Stomach smooth muscle (tissue), 2 donors: ENCODE measurements at regions not wholly inside any gene's neighbourhood (a gene's known extent, or its start where the extent isn't known, plus 50 kb on each side); places are given as distances from the start of the nearest gene placed in this dataset.

Experiments used
- H3K27ac ChIP-seq: one replicate; pipeline ENCODE4 v1.7.0; 2013; ENCODE audit warnings: mild to moderate bottlenecking, low read length, inconsistent platforms
- H3K27me3 ChIP-seq, 2 donors: one replicate each; pipeline ENCODE4 v1.7.0; 2013; ENCODE audit warnings: low read length in 2 of 2; ENCODE audit not compliant: insufficient read depth in 2 of 2, control insufficient read depth in 1 of 2
- H3K36me3 ChIP-seq, 2 donors: one replicate each; pipeline ENCODE4 v1.7.0; 2013; ENCODE audit warnings: low read length in 2 of 2; ENCODE audit not compliant: control insufficient read depth in 2 of 2, insufficient read depth in 2 of 2
- H3K4me1 ChIP-seq: one replicate; pipeline ENCODE4 v1.7.0; 2013; ENCODE audit warnings: low read length; ENCODE audit not compliant: control insufficient read depth, insufficient read depth
- H3K4me3 ChIP-seq, 2 donors: one replicate each; pipeline ENCODE4 v1.7.0; 2013; ENCODE audit warnings: low read length in 2 of 2
- H3K9ac ChIP-seq, 2 donors: one replicate each; pipeline ENCODE4 v1.7.0; 2013; ENCODE audit warnings: low read length in 2 of 2, mild to moderate bottlenecking in 1 of 2
- H3K9me3 ChIP-seq, 2 donors: one replicate each; pipeline ENCODE4 v1.7.0; 2013; ENCODE audit warnings: low read length in 2 of 2; ENCODE audit not compliant: control insufficient read depth in 2 of 2
- donor health status: healthy.
- donor health status: Pancreatic carcinoma.

- Histone ChIP-seq H3K4me1 (no peaks in the 10 kb centered on the region), H3K9ac (no peak overlapping the region), H3K36me3 (no peaks in the 10 kb centered on the region), H3K9me3 (no peaks in the 10 kb centered on the region), H3K4me3 (no peak overlapping the region), H3K27me3 (no peaks in the 10 kb centered on the region), H3K27ac (no peak overlapping the region)
These were observed 61.7 kb downstream of the KCNJ2 start for GRCh38 chr17:70230850-70231640.

- no peak overlapping the region for H3K9ac ChIP-seq
- no peaks in the 10 kb centered on the region for H3K36me3 ChIP-seq
- no peak overlapping the region for H3K27ac ChIP-seq
- H3K4me3 ChIP-seq = no peak overlapping the region
- no peaks in the 10 kb centered on the region for H3K9me3 ChIP-seq
- no peaks in the 10 kb centered on the region for H3K4me1 ChIP-seq
- no peaks in the 10 kb centered on the region for H3K27me3 ChIP-seq
These were observed 63.1 kb downstream of the KCNJ2 start for GRCh38 chr17:70232466-70232865.

- H3K4me3 ChIP-seq = no peak overlapping the region
- H3K27me3 ChIP-seq = no peaks in the 10 kb centered on the region
- H3K4me1 ChIP-seq = no peaks in the 10 kb centered on the region
- H3K36me3 ChIP-seq = no peaks in the 10 kb centered on the region
- no peak overlapping the region for H3K27ac ChIP-seq
- H3K9me3 ChIP-seq = no peaks in the 10 kb centered on the region
- no peak overlapping the region for H3K9ac ChIP-seq
These were observed 65.9 kb downstream of the KCNJ2 start for GRCh38 chr17:70235252-70235651.

DNA sequence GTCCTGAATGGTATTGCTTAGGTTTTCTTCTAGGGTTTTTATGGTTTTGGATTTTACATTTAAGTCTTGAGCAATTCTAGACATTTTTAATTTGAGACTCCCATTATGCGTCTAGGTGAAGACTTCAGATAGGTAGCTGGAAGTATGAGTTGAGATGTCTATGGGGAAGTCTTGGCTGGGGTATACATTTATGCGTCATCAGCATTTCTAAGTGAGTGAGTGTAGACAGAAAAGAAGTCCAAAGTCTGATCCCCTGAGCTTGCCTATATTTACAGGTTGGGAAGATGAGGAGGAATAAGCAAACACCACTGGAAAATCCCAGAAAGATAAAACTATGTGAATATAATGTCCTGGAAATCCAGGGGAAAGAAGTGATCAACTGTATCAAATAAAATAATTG is 68.9 kb downstream of the KCNJ2 start:
- H3K27ac ChIP-seq = no peak overlapping the region
- H3K9ac ChIP-seq = no peak overlapping the region
- H3K4me1 ChIP-seq = no peaks in the 10 kb centered on the region
- no peaks in the 10 kb centered on the region for H3K9me3 ChIP-seq
- no peaks in the 10 kb centered on the region for H3K36me3 ChIP-seq
- no peak overlapping the region for H3K4me3 ChIP-seq
- H3K27me3 ChIP-seq = no peaks in the 10 kb centered on the region

GRCh38 chr17:70238646-70239045 is 69.3 kb downstream of the KCNJ2 start:
- no peaks in the 10 kb centered on the region for H3K36me3 ChIP-seq
- H3K4me3 ChIP-seq = no peak overlapping the region
- no peak overlapping the region for H3K9ac ChIP-seq
- no peaks in the 10 kb centered on the region for H3K9me3 ChIP-seq
- no peak overlapping the region for H3K27ac ChIP-seq
- H3K4me1 ChIP-seq = no peaks in the 10 kb centered on the region
- H3K27me3 ChIP-seq = no peaks in the 10 kb centered on the region

GRCh38 chr17:70239391-70239826 is 70.1 kb downstream of the KCNJ2 start:
- no peaks in the 10 kb centered on the region for H3K27me3 ChIP-seq
- H3K9me3 ChIP-seq = no peaks in the 10 kb centered on the region
- no peaks in the 10 kb centered on the region for H3K36me3 ChIP-seq
- no peak overlapping the region for H3K4me3 ChIP-seq
- H3K4me1 ChIP-seq = no peaks in the 10 kb centered on the region
- H3K9ac ChIP-seq = no peak overlapping the region
- no peak overlapping the region for H3K27ac ChIP-seq

- H3K36me3 ChIP-seq = no peaks in the 10 kb centered on the region
- no peaks in the 10 kb centered on the region for H3K27me3 ChIP-seq
- no peaks in the 10 kb centered on the region for H3K4me1 ChIP-seq
- no peak overlapping the region for H3K27ac ChIP-seq
- no peaks in the 10 kb centered on the region for H3K9me3 ChIP-seq
- no peak overlapping the region for H3K9ac ChIP-seq
- H3K4me3 ChIP-seq = no peak overlapping the region
These were observed 71.7 kb downstream of the KCNJ2 start for GRCh38 chr17:70241071-70241470.

- no peak overlapping the region for H3K27ac ChIP-seq
- no peaks in the 10 kb centered on the region for H3K27me3 ChIP-seq
- no peaks in the 10 kb centered on the region for H3K9me3 ChIP-seq
- no peak overlapping the region for H3K4me3 ChIP-seq
- no peak overlapping the region for H3K9ac ChIP-seq
- no peaks in the 10 kb centered on the region for H3K36me3 ChIP-seq
- H3K4me1 ChIP-seq = no peaks in the 10 kb centered on the region
These were observed 73.6 kb downstream of the KCNJ2 start for GRCh38 chr17:70242781-70243437.

GRCh38 chr17:70251706-70252105 is 82.4 kb downstream of the KCNJ2 start:
- no peaks in the 10 kb centered on the region for H3K9me3 ChIP-seq
- no peaks in the 10 kb centered on the region for H3K4me1 ChIP-seq
- H3K4me3 ChIP-seq = no peak overlapping the region
- no peaks in the 10 kb centered on the region for H3K27me3 ChIP-seq
- no peak overlapping the region for H3K27ac ChIP-seq
- no peaks in the 10 kb centered on the region for H3K36me3 ChIP-seq
- no peak overlapping the region for H3K9ac ChIP-seq

GRCh38 chr17:70254735-70255460 is 85.6 kb downstream of the KCNJ2 start:
- Histone ChIP-seq H3K4me1 (no peaks in the 10 kb centered on the region), H3K9me3 (no peaks in the 10 kb centered on the region), H3K9ac (no peak overlapping the region), H3K27me3 (no peaks in the 10 kb centered on the region), H3K36me3 (no peaks in the 10 kb centered on the region), H3K27ac (no peak overlapping the region), H3K4me3 (no peak overlapping the region)
